ENCODE measurements at regions not wholly inside any gene's neighbourhood (a gene's known extent, or its start where the extent isn't known, plus 50 kb on each side); places are given as distances from the start of the nearest gene placed in this dataset.
A peak's percentile ranks its signal among the peaks of the same experiment; 100 is the strongest.

DNA sequence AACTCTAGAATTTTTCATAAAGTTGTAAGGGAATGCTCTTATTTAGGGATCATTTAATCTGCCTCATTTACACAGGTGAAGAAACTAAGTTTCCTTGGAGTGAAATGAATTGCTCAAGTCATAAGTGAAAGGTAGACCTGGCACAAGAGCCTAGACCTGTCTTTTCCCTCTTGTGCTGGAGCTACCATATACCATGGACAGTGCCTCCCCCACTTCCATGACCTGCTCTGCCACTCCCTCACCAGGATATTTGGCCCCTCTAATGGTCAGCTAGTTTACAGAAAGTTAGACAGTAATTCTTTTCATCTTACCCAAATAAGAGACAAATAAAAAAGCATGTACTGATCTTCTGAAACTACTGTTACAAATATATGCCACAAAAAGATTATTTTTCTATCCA, 105.5 kb upstream of the ACO1 start:
- H3K79me2 ChIP-seq (ENCODE audit: low read depth) = no peaks in the 10 kb centered on the region
- no peak for DNase-seq
- intact Hi-C loops (cut with micrococcal nuclease; ENCODE audit: unreplicated experiment) = no loop called here
- no peak overlapping the region for H3K4me2 ChIP-seq
- no peak overlapping the region for H3K27ac ChIP-seq
- no TSS peak for BruUV-seq (replicated peaks)
- no peaks in the 10 kb centered on the region for H3K9me3 ChIP-seq (ENCODE audit: insufficient read depth, low read depth)
- no peak overlapping the region for H3K4me3 ChIP-seq
- H3K27me3 ChIP-seq (ENCODE audit: insufficient read depth, low read depth) = no peaks in the 10 kb centered on the region
- no peaks in the 10 kb centered on the region for H3K4me1 ChIP-seq (replicated peaks; ENCODE audit: insufficient read depth)
- POLR2A ChIA-PET (ENCODE audit: unreplicated experiment) = no interaction called here
- H4K20me1 ChIP-seq (ENCODE audit: insufficient read depth) = no peaks in the 10 kb centered on the region
- no peaks in the 10 kb centered on the region for H3F3A ChIP-seq (ENCODE audit: insufficient read depth, low read depth)
- TF ChIP-seq, protein P1, sequence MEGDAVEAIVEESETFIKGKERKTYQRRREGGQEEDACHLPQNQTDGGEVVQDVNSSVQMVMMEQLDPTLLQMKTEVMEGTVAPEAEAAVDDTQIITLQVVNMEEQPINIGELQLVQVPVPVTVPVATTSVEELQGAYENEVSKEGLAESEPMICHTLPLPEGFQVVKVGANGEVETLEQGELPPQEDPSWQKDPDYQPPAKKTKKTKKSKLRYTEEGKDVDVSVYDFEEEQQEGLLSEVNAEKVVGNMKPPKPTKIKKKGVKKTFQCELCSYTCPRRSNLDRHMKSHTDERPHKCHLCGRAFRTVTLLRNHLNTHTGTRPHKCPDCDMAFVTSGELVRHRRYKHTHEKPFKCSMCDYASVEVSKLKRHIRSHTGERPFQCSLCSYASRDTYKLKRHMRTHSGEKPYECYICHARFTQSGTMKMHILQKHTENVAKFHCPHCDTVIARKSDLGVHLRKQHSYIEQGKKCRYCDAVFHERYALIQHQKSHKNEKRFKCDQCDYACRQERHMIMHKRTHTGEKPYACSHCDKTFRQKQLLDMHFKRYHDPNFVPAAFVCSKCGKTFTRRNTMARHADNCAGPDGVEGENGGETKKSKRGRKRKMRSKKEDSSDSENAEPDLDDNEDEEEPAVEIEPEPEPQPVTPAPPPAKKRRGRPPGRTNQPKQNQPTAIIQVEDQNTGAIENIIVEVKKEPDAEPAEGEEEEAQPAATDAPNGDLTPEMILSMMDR (conservative IDR thresholded peaks at IDR 0.05) = no peak
- TF ChIP-seq EZH2 (IDR thresholded peaks at IDR 0.05; ENCODE audit: low read depth) = no peak
- CTCF ChIA-PET = no interaction called here
- H3K36me3 ChIP-seq (ENCODE audit: low read depth) = no peaks in the 10 kb centered on the region
- H3K9me2 ChIP-seq (ENCODE audit: insufficient read depth) = no peaks in the 10 kb centered on the region
- H2AFZ ChIP-seq = no peak overlapping the region

DNA sequence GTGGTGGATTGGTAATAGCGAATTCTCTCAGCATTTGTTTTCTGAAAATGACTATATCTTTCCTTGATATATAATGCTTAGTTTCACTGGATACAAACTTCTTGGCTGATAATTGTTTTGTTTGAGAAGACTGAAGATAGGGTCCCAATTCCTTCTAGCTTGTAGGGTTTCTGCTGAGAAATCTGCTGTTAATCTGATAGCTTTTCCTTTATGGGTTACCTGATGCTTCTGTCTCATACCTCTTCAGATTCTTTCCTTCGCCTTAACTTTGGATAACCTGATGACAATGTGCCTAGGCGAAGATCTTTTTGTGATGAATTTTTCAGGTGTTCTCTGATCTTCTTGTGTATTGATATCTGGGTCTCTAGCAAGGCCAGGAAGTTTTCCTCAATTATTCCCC, 94.7 kb upstream of the ACO1 start:
- H4K20me1 ChIP-seq (ENCODE audit: insufficient read depth) = no peaks in the 10 kb centered on the region
- no peaks in the 10 kb centered on the region for H3K27me3 ChIP-seq (ENCODE audit: insufficient read depth, low read depth)
- H3K4me1 ChIP-seq (replicated peaks; ENCODE audit: insufficient read depth) = peaks cover 4% of the 10 kb centered on the region
- no peak for DNase-seq
- no peaks in the 10 kb centered on the region for H3K79me2 ChIP-seq (ENCODE audit: low read depth)
- H2AFZ ChIP-seq = no peak overlapping the region
- H3F3A ChIP-seq (ENCODE audit: insufficient read depth, low read depth) = no peaks in the 10 kb centered on the region
- ChIA-PET POLR2A (ENCODE audit: unreplicated experiment) (interaction anchor here (0.6 to 0.7 kb wide), 2 partner anchors 681 to 1031 kb away, joined by 3 to 5 read pairs; no protein-coding TSS in a partner anchor), CTCF (no interaction called here)
- H3K27ac ChIP-seq = no peak overlapping the region
- no peaks in the 10 kb centered on the region for H3K9me2 ChIP-seq (ENCODE audit: insufficient read depth)
- TF ChIP-seq, protein P1 (conservative IDR thresholded peaks at IDR 0.05) = no peak
- TF ChIP-seq EZH2 (IDR thresholded peaks at IDR 0.05; ENCODE audit: low read depth) = no peak
- H3K4me3 ChIP-seq = no peak overlapping the region
- H3K4me2 ChIP-seq = no peak overlapping the region
- H3K9me3 ChIP-seq (ENCODE audit: insufficient read depth, low read depth) = no peaks in the 10 kb centered on the region
- no peaks in the 10 kb centered on the region for H3K36me3 ChIP-seq (ENCODE audit: low read depth)
- intact Hi-C loops (cut with micrococcal nuclease; ENCODE audit: unreplicated experiment) = no loop called here
- BruUV-seq (replicated peaks) = no TSS peak

DNA sequence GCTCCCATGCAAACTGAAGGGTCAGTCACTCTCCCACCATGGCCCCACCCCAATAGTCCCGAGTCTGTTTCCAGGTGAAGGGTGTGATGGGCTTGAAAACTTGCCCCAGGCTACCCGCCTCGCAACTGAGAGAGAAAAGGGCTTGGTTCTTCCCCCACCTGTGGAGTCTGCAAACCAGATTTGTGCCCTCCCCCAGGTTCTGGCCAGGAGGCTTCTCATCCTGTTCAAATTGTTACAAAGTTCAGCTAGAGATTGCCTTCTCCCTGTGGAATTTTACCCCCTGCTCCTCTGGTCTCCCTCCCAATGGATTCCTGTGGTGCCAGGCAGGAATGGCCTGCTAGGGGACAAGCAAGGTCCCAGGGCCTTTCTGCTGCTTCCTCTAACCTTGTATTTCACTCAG, 93.1 kb upstream of the ACO1 start:
- Histone ChIP-seq H3K4me2 (no peak overlapping the region; the same call in 1 of the 2 replicates), H3K9me3 (ENCODE audit: insufficient read depth, low read depth) (no peaks in the 10 kb centered on the region), H3K27ac (peak overlapping the region; percentile 67), H3F3A (ENCODE audit: insufficient read depth, low read depth) (no peaks in the 10 kb centered on the region), H3K79me2 (ENCODE audit: low read depth) (no peaks in the 10 kb centered on the region), H3K9me2 (ENCODE audit: insufficient read depth) (no peaks in the 10 kb centered on the region), H3K4me1 (replicated peaks; ENCODE audit: insufficient read depth) (peaks cover 4% of the 10 kb centered on the region), H4K20me1 (ENCODE audit: insufficient read depth) (no peaks in the 10 kb centered on the region), H2AFZ (no peak overlapping the region), H3K4me3 (no peak overlapping the region), H3K36me3 (ENCODE audit: low read depth) (no peaks in the 10 kb centered on the region), H3K27me3 (ENCODE audit: insufficient read depth, low read depth) (no peaks in the 10 kb centered on the region)
- ChIA-PET POLR2A (ENCODE audit: unreplicated experiment) (no interaction called here), CTCF (no interaction called here)
- TF ChIP-seq, protein P1 (conservative IDR thresholded peaks at IDR 0.05) = no peak
- TF ChIP-seq EZH2 (IDR thresholded peaks at IDR 0.05; ENCODE audit: low read depth) = no peak
- no TSS peak for BruUV-seq (replicated peaks)
- intact Hi-C loops (cut with micrococcal nuclease; ENCODE audit: unreplicated experiment) = no loop called here
- DNase-seq = peak; percentile 7 to 53

All from PC-9 (cell line).